Stimulated activated CD4-positive, alpha-beta T cell treated with anti-CD3 and anti-CD28 coated beads, Interleukin-1b, Interleukin-23, amount 100 ng/mL, for 48 hours (primary cell): ENCODE measurements at regions not wholly inside any gene's neighbourhood (a gene's known extent, or its start where the extent isn't known, plus 50 kb on each side); places are given as distances from the start of the nearest gene placed in this dataset.
"Not testable (repeated sequence)": the region's sequence is repeated elsewhere in the genome, so short reads cannot be mapped to it uniquely, and the experiment has no call there.

Experiments
- DNase-seq: peaks from one replicate; pipeline ENCODE4 v3.0.0-alpha.2; 2020

- no peak for DNase-seq
These were observed 1229.1 kb upstream of the ACVR2A start for GRCh38 chr2:146615778-146616177.

- no peak for DNase-seq
These were observed 1236.3 kb upstream of the ACVR2A start for GRCh38 chr2:146608490-146608889.

- no peak for DNase-seq
These were observed 1240.3 kb upstream of the ACVR2A start for GRCh38 chr2:146604521-146604920.

DNA sequence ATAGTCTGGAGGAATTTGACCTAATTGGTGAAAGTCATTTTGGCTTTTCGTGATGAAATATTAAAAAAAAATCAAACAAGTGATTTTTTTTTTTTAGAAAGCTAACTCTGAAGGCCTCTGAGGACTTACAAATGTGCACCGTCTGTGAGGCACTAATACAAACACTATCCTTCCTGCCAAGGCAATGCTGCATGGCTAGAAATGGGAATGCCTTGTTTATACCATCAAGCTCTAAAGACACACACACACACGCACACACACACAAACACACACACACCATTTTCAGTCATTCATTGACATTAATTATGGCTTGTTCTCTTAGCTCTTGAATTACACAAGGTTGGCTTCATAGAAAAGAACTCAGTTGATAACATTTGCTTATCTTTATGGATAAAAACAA lies 1242.0 kb upstream of the ACVR2A start:
- no peak for DNase-seq

DNA sequence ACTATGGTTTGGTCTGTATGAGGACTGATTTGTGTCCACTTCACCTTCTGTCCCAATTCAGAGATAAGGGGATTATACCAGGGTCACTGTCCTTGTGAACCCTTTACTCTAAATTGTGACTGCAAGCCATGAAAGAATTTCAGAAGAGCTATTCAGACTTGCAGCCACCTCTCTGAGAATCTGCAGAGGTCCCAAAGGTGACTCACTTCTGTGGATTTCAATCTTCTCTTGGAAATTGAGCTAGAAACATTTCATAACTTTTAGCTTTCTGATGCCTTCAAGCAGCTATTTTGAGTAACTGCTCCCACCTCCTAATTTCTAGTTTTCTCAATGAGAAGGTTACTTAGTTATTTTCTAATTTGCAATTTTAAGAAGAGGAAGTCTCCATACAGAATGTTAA lies 1242.4 kb upstream of the ACVR2A start:
- DNase-seq: no peak

- no peak for DNase-seq
These were observed 1246.0 kb upstream of the ACVR2A start for GRCh38 chr2:146598791-146599190.

- DNase-seq: no peak
These were observed 1247.5 kb upstream of the ACVR2A start for GRCh38 chr2:146597291-146597690.

GRCh38 chr2:146591908-146592307 lies 1252.9 kb upstream of the ACVR2A start:
- DNase-seq: no peak

GRCh38 chr2:146587291-146587713 lies 1257.5 kb upstream of the ACVR2A start:
- no peak for DNase-seq

GRCh38 chr2:146584316-146584715 lies 1260.5 kb upstream of the ACVR2A start:
- no peak for DNase-seq

DNA sequence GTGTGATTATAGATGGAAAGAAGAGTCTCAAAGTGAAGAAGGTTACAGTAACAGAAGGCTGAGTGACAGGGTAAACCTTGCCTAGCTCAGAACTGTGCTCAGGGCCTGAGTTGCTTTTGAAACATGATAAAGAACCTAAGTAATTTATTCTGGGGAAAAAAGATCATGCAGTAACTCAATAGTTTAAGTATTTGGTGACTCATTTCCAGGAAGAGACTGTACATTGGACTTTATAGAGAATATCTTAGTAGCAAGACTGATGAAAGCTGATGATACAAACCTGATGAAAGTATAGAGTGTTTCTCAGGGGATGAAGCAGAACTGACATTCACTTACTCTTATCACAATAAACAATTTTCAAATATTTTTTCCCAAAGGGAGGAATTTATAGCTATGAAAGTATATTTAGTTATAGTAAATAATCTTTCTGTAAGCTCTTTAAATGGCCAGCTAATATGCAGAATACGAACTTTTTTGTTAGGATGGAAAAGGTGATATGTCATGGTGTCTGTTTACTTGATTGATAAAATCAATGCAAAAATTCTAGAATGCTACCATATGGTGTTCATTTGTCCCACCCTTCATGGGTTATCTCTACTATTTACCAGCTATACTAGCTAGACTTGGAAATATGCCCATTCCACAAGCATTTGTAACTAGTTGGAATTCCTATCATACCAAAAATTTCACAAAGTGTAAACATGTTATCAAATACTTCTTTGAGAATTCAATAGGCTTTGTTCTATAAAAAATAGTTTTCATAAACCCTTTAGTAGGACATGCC lies 1265.5 kb upstream of the ACVR2A start:
- DNase-seq: no peak

DNA sequence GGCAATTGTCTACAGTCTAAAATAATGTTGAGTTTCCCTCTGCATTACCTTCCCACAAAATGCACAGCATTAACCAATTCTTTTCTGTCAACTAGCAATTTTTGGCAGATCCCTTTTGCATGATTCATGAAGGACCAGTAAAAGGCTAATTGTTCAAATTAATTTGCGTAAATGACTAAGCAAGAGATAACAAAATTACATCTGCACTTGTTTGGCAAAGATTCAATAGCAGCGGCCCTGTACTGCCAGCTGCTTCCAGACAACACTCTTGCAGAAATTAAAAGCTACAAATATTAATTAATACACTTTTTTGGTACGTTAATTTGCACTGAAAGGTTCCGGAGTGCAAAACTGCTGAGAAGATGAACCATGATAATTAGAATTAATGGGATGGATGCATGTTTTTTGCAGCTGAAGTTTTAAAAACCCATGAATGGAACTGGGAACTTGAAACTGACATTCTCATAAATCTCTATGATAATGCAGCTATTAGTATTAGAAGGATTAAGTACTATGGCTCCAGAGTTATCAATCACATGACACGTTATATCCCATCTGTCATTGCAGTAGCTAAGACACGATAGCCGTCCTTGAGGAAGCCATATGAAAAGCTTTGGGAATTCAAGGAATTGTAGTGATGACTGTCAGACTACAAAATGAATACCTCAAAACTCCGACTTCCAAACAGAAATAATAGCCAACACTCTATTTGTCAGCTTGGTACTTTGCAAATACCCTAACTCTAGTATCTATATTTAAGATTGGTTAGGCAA lies 1268.3 kb upstream of the ACVR2A start:
- no peak for DNase-seq

GRCh38 chr2:146572598-146572997 lies 1272.2 kb upstream of the ACVR2A start:
- no peak for DNase-seq

- no peak for DNase-seq
These were observed 1282.8 kb upstream of the ACVR2A start for GRCh38 chr2:146561996-146562395.

- DNase-seq: no peak
These were observed 1297.6 kb upstream of the ACVR2A start for GRCh38 chr2:146547236-146547635.

GRCh38 chr2:146544701-146545100 lies 1300.1 kb upstream of the ACVR2A start:
- no peak for DNase-seq

GRCh38 chr2:146541896-146542295 lies 1302.9 kb upstream of the ACVR2A start:
- DNase-seq: no peak

DNA sequence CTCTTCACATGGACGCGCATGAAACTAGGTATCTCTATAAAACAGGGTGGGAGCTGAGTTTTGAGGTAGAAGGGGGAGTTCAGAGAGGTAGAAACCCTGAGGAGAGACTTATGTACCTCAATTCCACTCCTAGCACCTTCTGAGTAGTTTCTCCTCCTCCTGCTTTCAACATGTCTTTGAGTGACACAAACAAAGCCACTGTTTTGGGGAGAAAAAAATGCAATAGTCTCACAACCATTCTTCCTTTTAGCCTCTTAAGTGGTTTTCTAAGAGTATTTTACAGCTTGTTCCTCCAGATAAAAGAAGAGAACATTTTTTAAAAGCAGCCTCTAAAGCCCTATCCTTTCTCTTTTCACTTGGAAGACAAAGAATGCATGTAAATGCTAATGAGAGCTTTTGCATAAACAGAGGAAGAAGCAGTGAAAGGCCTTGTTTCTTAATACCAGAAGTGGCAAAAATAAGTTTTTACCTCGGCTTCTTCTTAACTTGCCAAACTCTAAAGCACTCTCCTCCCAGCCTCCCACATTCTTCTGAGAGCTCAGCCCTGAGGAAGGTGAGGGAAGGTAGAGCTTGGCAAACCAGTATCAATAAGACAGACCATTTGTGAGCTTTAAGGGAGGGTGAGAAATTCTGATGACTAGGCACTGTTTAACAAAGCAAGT lies 1304.4 kb upstream of the ACVR2A start:
- no peak for DNase-seq

- DNase-seq: not testable (repeated sequence)
These were observed 1305.1 kb upstream of the ACVR2A start for GRCh38 chr2:146539739-146540138.

DNA sequence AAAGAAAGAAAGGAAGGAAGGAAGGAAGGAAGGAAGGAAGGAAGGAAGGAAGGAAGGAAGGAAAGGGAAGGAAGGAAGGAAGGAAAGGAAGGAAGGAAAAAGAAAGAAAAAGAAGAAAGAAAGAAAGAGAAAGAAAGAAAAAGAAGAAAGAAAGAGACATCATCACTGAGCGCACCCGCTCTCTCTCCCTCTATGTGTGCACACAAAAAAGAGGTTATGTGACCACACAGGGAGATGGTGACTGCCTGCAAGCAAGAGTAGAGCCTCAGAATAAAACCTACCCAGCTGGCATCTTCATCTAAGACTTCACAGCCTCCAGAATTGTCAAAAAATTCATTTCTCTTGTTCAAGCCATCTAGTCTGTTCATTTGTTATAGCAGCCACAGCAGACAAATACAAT lies 1307.4 kb upstream of the ACVR2A start:
- DNase-seq: no peak

DNA sequence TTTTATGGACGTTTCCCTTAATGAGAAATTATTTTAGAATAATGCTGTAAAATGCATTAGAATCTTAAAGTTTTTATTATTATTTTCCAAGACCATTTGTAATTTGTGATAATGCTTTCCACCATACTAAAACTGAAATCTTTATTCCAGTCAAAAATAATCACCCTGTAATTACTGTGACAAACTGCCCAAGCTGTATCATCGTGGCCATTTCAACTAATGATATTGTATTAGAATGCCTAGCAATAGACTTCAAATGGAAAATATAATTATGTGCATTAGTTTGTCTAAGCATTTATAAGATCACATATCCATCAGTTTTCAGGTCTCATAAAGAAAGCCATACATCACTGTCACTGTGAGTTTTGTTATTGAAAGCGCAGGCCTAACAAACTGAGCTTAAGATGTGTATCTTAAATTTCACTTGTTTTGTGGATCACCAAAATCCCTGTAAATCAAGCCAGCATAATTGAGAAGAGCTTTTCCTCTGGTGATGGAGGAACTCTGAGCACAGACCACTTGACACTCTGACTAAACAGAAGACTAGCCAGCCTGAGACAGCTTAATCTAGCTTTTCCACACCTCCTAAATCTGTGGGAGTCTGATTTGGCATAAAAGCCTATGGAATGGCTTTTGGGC lies 1312.2 kb upstream of the ACVR2A start:
- no peak for DNase-seq

- DNase-seq: no peak
These were observed 1312.8 kb upstream of the ACVR2A start for GRCh38 chr2:146532009-146532408.

GRCh38 chr2:146530886-146531285 lies 1313.9 kb upstream of the ACVR2A start:
- no peak for DNase-seq
